ENCODE measurements at regions not wholly inside any gene's neighbourhood (a gene's known extent, or its start where the extent isn't known, plus 50 kb on each side); places are given as distances from the start of the nearest gene placed in this dataset.

DNA sequence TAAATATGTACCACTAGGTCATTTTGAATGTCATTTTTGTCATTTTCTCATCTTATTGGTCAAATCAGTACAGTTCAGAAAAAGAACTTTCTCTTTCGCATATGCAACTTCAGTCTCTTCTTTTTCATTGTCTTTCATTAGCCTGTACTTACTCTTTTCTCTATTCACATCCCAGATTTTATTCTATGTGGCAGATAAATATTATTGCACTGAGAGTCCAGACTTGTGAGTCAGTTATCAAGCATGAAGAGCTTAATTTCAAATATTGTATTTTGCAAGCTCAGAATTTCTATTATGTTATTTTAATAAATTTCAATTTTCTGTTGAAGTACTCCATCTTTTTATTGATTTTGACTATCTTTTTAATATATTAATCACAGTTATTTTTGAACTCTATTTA, 105.2 kb upstream of the PALMD start:
- no peak for TF ChIP-seq JUN (CRISPR knock-in tag; IDR thresholded peaks at IDR 0.05)
- TF ChIP-seq CTCF (IDR thresholded peaks at IDR 0.05), result no peak
- TF ChIP-seq, protein P1, sequence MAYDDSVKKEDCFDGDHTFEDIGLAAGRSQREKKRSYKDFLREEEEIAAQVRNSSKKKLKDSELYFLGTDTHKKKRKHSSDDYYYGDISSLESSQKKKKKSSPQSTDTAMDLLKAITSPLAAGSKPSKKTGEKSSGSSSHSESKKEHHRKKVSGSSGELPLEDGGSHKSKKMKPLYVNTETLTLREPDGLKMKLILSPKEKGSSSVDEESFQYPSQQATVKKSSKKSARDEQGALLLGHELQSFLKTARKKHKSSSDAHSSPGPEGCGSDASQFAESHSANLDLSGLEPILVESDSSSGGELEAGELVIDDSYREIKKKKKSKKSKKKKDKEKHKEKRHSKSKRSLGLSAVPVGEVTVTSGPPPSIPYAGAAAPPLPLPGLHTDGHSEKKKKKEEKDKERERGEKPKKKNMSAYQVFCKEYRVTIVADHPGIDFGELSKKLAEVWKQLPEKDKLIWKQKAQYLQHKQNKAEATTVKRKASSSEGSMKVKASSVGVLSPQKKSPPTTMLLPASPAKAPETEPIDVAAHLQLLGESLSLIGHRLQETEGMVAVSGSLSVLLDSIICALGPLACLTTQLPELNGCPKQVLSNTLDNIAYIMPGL (CRISPR knock-in tag; IDR thresholded peaks at IDR 0.05), result no peak
- TF ChIP-seq ZBTB21 (CRISPR knock-in tag; IDR thresholded peaks at IDR 0.05; ENCODE audit: borderline replicate concordance), result no peak
- TF ChIP-seq, protein P2, sequence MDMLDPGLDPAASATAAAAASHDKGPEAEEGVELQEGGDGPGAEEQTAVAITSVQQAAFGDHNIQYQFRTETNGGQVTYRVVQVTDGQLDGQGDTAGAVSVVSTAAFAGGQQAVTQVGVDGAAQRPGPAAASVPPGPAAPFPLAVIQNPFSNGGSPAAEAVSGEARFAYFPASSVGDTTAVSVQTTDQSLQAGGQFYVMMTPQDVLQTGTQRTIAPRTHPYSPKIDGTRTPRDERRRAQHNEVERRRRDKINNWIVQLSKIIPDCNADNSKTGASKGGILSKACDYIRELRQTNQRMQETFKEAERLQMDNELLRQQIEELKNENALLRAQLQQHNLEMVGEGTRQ (CRISPR knock-in tag; IDR thresholded peaks at IDR 0.05), result no peak
- no peak for TF ChIP-seq TCF7 (CRISPR knock-in tag; IDR thresholded peaks at IDR 0.05; ENCODE audit: low read depth)
- TF ChIP-seq GTF2I (CRISPR knock-in tag; conservative IDR thresholded peaks at IDR 0.05), result no peak
- no peak for TF ChIP-seq PRRX2 (CRISPR knock-in tag; IDR thresholded peaks at IDR 0.05)
- no peak for TF ChIP-seq CBFB (CRISPR knock-in tag; IDR thresholded peaks at IDR 0.05; ENCODE audit: low read depth)
- TF ChIP-seq OVOL2 (CRISPR knock-in tag; IDR thresholded peaks at IDR 0.05; ENCODE audit: borderline replicate concordance), result no peak
- TF ChIP-seq MAX (CRISPR knock-in tag; IDR thresholded peaks at IDR 0.05), result no peak

All from WTC11 (cell line).